ENCODE measurements at regions not wholly inside any gene's neighbourhood (a gene's known extent, or its start where the extent isn't known, plus 50 kb on each side); places are given as distances from the start of the nearest gene placed in this dataset.

DNA sequence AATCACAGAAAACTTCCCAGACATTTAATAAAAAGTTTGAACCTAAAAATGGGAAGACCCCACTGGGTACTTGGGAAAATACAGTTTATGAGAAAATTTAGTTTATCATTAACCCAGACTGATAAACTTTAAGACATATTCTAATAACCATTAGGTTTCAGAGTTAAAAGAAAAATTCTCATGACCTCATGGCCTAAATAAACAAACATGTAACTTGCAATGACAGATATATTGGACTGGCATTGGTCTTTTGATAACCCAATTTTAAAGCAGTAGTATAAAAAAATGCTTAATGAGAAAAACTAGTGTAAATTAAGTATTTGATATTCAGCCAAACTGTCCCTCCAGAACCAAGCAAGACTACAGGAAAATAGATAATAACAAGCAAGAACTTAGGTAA, 67.0 kb upstream of the ZNF804B start:
- H3K27me3 ChIP-seq (ENCODE audit: control insufficient read depth, extremely low read depth, insufficient read depth, low read length): no peaks in the 10 kb centered on the region
- TF ChIP-seq, protein P1, sequence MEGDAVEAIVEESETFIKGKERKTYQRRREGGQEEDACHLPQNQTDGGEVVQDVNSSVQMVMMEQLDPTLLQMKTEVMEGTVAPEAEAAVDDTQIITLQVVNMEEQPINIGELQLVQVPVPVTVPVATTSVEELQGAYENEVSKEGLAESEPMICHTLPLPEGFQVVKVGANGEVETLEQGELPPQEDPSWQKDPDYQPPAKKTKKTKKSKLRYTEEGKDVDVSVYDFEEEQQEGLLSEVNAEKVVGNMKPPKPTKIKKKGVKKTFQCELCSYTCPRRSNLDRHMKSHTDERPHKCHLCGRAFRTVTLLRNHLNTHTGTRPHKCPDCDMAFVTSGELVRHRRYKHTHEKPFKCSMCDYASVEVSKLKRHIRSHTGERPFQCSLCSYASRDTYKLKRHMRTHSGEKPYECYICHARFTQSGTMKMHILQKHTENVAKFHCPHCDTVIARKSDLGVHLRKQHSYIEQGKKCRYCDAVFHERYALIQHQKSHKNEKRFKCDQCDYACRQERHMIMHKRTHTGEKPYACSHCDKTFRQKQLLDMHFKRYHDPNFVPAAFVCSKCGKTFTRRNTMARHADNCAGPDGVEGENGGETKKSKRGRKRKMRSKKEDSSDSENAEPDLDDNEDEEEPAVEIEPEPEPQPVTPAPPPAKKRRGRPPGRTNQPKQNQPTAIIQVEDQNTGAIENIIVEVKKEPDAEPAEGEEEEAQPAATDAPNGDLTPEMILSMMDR (optimal IDR thresholded peaks at IDR 0.05 in 1 of 3, IDR thresholded peaks at IDR 0.05 in 1 of 3, conservative IDR thresholded peaks at IDR 0.05 in 1 of 3; ENCODE audit: extremely low read depth in 1 of 3, insufficient read depth in 2 of 3, low read length in 3 of 3): no peak
- TF ChIP-seq EZH2 (IDR thresholded peaks at IDR 0.05; ENCODE audit: low read length): no peak
- no peak for DNase-seq (ENCODE audit: low read depth, low spot score)

DNA sequence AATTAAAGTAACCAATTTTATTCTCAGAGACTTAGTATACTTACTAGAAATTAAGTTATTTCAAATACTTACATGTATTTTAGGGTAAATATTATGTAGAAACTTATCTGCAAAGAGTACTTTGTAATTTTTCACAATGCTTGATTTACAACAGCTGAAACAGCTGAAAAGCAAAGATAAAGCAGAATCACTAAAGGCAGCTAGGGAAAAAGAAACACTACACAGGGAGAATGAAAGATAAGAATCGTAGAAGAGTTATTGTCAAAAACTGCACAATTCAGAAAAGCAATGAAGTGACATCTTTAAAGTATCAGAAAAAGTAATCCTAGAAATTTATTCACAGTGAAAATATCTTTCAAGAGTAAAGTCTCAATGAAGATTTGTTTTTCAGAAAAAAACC, 69.7 kb upstream of the ZNF804B start:
- DNase-seq (ENCODE audit: low read depth, low spot score) (no peak), FAIRE-seq (no peak)
- dilution Hi-C loops (cut with MboI; ENCODE audit: extremely low pct_ligation_motif_present, low sequenced_read_pairs): no loop called here
- H4K20me1 ChIP-seq (ENCODE audit: control insufficient read depth, extremely low read depth, insufficient read depth, low read length): no peaks in the 10 kb centered on the region
- no peak overlapping the region for H3K27ac ChIP-seq (ENCODE audit: control insufficient read depth, insufficient read depth, low read length)
- H3K79me2 ChIP-seq (ENCODE audit: control insufficient read depth, insufficient read depth, low read length): no peaks in the 10 kb centered on the region
- H3K9me1 ChIP-seq (ENCODE audit: control insufficient read depth, extremely low read depth, insufficient read depth, low read length): no peaks in the 10 kb centered on the region
- H3K9ac ChIP-seq (ENCODE audit: control insufficient read depth, extremely low read depth, insufficient read depth, low read length): no peak overlapping the region
- H2AFZ ChIP-seq (ENCODE audit: control insufficient read depth, low read length): no peak overlapping the region
- no peaks in the 10 kb centered on the region for H3K36me3 ChIP-seq (ENCODE audit: control insufficient read depth in 2 of 2, extremely low read depth in 1 of 2, insufficient read depth in 2 of 2, low read length in 2 of 2)
- no peak overlapping the region for H3K4me2 ChIP-seq (ENCODE audit: control insufficient read depth, extremely low read depth, insufficient read depth, low read depth, low read length)
- no peaks in the 10 kb centered on the region for H3K9me3 ChIP-seq (ENCODE audit: control insufficient read depth, low read depth, low read length)
- TF ChIP-seq EZH2 (IDR thresholded peaks at IDR 0.05; ENCODE audit: low read length): no peak
- TF ChIP-seq, protein P1 (optimal IDR thresholded peaks at IDR 0.05 in 1 of 3, IDR thresholded peaks at IDR 0.05 in 1 of 3, conservative IDR thresholded peaks at IDR 0.05 in 1 of 3; ENCODE audit: extremely low read depth in 1 of 3, insufficient read depth in 2 of 3, low read length in 3 of 3): no peak
- no peak overlapping the region for H3K4me3 ChIP-seq (ENCODE audit: control insufficient read depth in 2 of 3, extremely low read depth in 1 of 3, insufficient read depth in 2 of 3, low read depth in 1 of 3, low read length in 3 of 3)
- H3K27me3 ChIP-seq (ENCODE audit: control insufficient read depth, extremely low read depth, insufficient read depth, low read length): no peaks in the 10 kb centered on the region
- no peaks in the 10 kb centered on the region for H3K4me1 ChIP-seq (ENCODE audit: control insufficient read depth, extremely low read depth, insufficient read depth, low read length)

More for the DNA sequence above, 67.0 kb upstream of the ZNF804B start:
- H3K9me3 ChIP-seq (ENCODE audit: control insufficient read depth, low read depth, low read length): no peaks in the 10 kb centered on the region
- no peak overlapping the region for H3K9ac ChIP-seq (ENCODE audit: control insufficient read depth, extremely low read depth, insufficient read depth, low read length)
- H2AFZ ChIP-seq (ENCODE audit: control insufficient read depth, low read length): no peak overlapping the region
- dilution Hi-C loops (cut with MboI; ENCODE audit: extremely low pct_ligation_motif_present, low sequenced_read_pairs): no loop called here
- no peaks in the 10 kb centered on the region for H3K9me1 ChIP-seq (ENCODE audit: control insufficient read depth, extremely low read depth, insufficient read depth, low read length)
- no peak overlapping the region for H3K4me2 ChIP-seq (ENCODE audit: control insufficient read depth, extremely low read depth, insufficient read depth, low read depth, low read length)
- no peaks in the 10 kb centered on the region for H3K36me3 ChIP-seq (ENCODE audit: control insufficient read depth in 2 of 2, extremely low read depth in 1 of 2, insufficient read depth in 2 of 2, low read length in 2 of 2)
- no peaks in the 10 kb centered on the region for H3K79me2 ChIP-seq (ENCODE audit: control insufficient read depth, insufficient read depth, low read length)
- H3K4me1 ChIP-seq (ENCODE audit: control insufficient read depth, extremely low read depth, insufficient read depth, low read length): no peaks in the 10 kb centered on the region
- H3K27ac ChIP-seq (ENCODE audit: control insufficient read depth, insufficient read depth, low read length): no peak overlapping the region
- H4K20me1 ChIP-seq (ENCODE audit: control insufficient read depth, extremely low read depth, insufficient read depth, low read length): no peaks in the 10 kb centered on the region
- FAIRE-seq: no peak
- H3K4me3 ChIP-seq (ENCODE audit: control insufficient read depth in 2 of 3, extremely low read depth in 1 of 3, insufficient read depth in 2 of 3, low read depth in 1 of 3, low read length in 3 of 3): no peak overlapping the region
